ENCODE measurements at regions not wholly inside any gene's neighbourhood (a gene's known extent, or its start where the extent isn't known, plus 50 kb on each side); places are given as distances from the start of the nearest gene placed in this dataset.

GRCh38 chr18:11290786-11291185 is 141.4 kb upstream of the PIEZO2 start:
- TF ChIP-seq EZH2phosphoT487 (IDR thresholded peaks at IDR 0.05; ENCODE audit: borderline replicate concordance, low read depth) (no peak), EP300 (IDR thresholded peaks at IDR 0.05; ENCODE audit: borderline replicate concordance in 1 of 2, low read depth in 1 of 2, low read length in 1 of 2) (no peak), ZBTB33 (IDR thresholded peaks at IDR 0.05; ENCODE audit: borderline replicate concordance, low read depth) (no peak), RCOR1 (IDR thresholded peaks at IDR 0.05; ENCODE audit: low read length) (no peak), USF1 (IDR thresholded peaks at IDR 0.05; ENCODE audit: borderline replicate concordance, low read depth) (no peak), POLR2AphosphoS5 (IDR thresholded peaks at IDR 0.05; ENCODE audit: low read depth, low read length) (no peak), CTCF (IDR thresholded peaks at IDR 0.05) (no peak), JUND (IDR thresholded peaks at IDR 0.05) (no peak), NRF1 (IDR thresholded peaks at IDR 0.05; ENCODE audit: low read depth, low read length) (no peak), FOSL2 (IDR thresholded peaks at IDR 0.05; ENCODE audit: borderline replicate concordance, low read depth) (no peak), MEF2A (IDR thresholded peaks at IDR 0.05; ENCODE audit: borderline replicate concordance, low read depth) (no peak)
